Activated CD8-positive, alpha-beta memory T cell treated with anti-CD3 and anti-CD28 coated beads, Interleukin-2, amount 50 U/mL, for 4 hours (primary cell): ENCODE measurements at regions not wholly inside any gene's neighbourhood (a gene's known extent, or its start where the extent isn't known, plus 50 kb on each side); places are given as distances from the start of the nearest gene placed in this dataset.
"Not testable (repeated sequence)": the region's sequence is repeated elsewhere in the genome, so short reads cannot be mapped to it uniquely, and the experiment has no call there.

Experiments
- DNase-seq: peaks from one replicate; pipeline ENCODE4 v3.0.0-alpha.2; 2020

- not testable (repeated sequence) for DNase-seq
Observed at GRCh38 chr2:87439617-87440204, 308.2 kb upstream of the PLGLB2 start.

GRCh38 chr2:87440650-87441049 is 307.2 kb upstream of the PLGLB2 start:
- not testable (repeated sequence) for DNase-seq

- not testable (repeated sequence) for DNase-seq
Observed at GRCh38 chr2:87441375-87441774, 306.5 kb upstream of the PLGLB2 start.

GRCh38 chr2:87442983-87443577 is 304.8 kb upstream of the PLGLB2 start:
- not testable (repeated sequence) for DNase-seq

GRCh38 chr2:87444951-87445350 is 302.9 kb upstream of the PLGLB2 start:
- not testable (repeated sequence) for DNase-seq

GRCh38 chr2:87445613-87446312 is 302.1 kb upstream of the PLGLB2 start:
- not testable (repeated sequence) for DNase-seq

- DNase-seq = not testable (repeated sequence)
Observed at GRCh38 chr2:87446313-87446696, 301.6 kb upstream of the PLGLB2 start.

- DNase-seq = not testable (repeated sequence)
Observed at GRCh38 chr2:87449462-87449980, 298.4 kb upstream of the PLGLB2 start.

GRCh38 chr2:87452193-87452592 is 295.7 kb upstream of the PLGLB2 start:
- not testable (repeated sequence) for DNase-seq

- DNase-seq = not testable (repeated sequence)
Observed at GRCh38 chr2:87452861-87453260, 295.0 kb upstream of the PLGLB2 start.

- not testable (repeated sequence) for DNase-seq
Observed at GRCh38 chr2:87453965-87454364, 293.9 kb upstream of the PLGLB2 start.

- not testable (repeated sequence) for DNase-seq
Observed at GRCh38 chr2:87454421-87454820, 293.5 kb upstream of the PLGLB2 start.

- not testable (repeated sequence) for DNase-seq
Observed at GRCh38 chr2:87455209-87455853, 292.6 kb upstream of the PLGLB2 start.

GRCh38 chr2:87455854-87456249 is 292.0 kb upstream of the PLGLB2 start:
- not testable (repeated sequence) for DNase-seq

GRCh38 chr2:87456477-87457128 is 291.3 kb upstream of the PLGLB2 start:
- DNase-seq = not testable (repeated sequence)

GRCh38 chr2:87457129-87457499 is 290.8 kb upstream of the PLGLB2 start:
- not testable (repeated sequence) for DNase-seq

- not testable (repeated sequence) for DNase-seq
Observed at GRCh38 chr2:87458938-87459337, 288.9 kb upstream of the PLGLB2 start.

GRCh38 chr2:87460104-87460503 is 287.8 kb upstream of the PLGLB2 start:
- not testable (repeated sequence) for DNase-seq

GRCh38 chr2:87460662-87461061 is 287.2 kb upstream of the PLGLB2 start:
- not testable (repeated sequence) for DNase-seq

- not testable (repeated sequence) for DNase-seq
Observed at GRCh38 chr2:87461671-87462070, 286.2 kb upstream of the PLGLB2 start.

- DNase-seq = not testable (repeated sequence)
Observed at GRCh38 chr2:87464219-87464618, 283.7 kb upstream of the PLGLB2 start.

GRCh38 chr2:87465730-87466129 is 282.2 kb upstream of the PLGLB2 start:
- not testable (repeated sequence) for DNase-seq
